ENCODE measurements at regions not wholly inside any gene's neighbourhood (a gene's known extent, or its start where the extent isn't known, plus 50 kb on each side); places are given as distances from the start of the nearest gene placed in this dataset.

DNA sequence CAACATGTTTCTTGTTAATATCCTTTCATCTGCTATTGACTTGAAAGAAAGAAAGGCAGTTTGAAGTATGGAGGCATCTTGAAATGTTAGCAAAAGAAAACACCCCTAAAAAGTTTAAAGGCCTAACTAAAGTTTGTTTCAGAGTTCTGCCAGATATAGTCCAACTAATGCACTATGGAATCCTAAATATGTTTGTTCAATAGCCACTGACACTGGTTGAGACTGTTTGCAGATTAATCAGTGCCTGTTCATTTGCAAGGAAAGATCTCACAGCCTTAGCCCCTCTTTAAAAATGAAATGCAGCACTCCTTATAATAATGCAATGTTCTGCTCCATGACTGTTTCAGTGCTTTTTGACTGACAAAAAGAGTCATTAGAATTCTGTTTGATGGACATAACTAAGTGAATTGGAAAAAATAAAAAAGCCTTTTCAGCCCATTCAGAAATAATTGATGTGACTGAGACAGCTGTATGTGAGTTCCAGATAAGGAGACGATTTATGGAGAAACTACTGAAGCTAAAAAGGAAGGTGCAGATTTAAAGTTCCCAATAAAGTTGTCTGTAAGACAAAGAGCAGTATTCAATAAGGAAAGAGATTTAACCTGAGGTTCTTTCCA is 192.0 kb downstream of the PCDH7 start:
- no peak overlapping the region for H3K4me3 ChIP-seq (ENCODE audit: low read depth, low read length)
- TF ChIP-seq, protein P1, sequence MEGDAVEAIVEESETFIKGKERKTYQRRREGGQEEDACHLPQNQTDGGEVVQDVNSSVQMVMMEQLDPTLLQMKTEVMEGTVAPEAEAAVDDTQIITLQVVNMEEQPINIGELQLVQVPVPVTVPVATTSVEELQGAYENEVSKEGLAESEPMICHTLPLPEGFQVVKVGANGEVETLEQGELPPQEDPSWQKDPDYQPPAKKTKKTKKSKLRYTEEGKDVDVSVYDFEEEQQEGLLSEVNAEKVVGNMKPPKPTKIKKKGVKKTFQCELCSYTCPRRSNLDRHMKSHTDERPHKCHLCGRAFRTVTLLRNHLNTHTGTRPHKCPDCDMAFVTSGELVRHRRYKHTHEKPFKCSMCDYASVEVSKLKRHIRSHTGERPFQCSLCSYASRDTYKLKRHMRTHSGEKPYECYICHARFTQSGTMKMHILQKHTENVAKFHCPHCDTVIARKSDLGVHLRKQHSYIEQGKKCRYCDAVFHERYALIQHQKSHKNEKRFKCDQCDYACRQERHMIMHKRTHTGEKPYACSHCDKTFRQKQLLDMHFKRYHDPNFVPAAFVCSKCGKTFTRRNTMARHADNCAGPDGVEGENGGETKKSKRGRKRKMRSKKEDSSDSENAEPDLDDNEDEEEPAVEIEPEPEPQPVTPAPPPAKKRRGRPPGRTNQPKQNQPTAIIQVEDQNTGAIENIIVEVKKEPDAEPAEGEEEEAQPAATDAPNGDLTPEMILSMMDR (IDR thresholded peaks at IDR 0.05; ENCODE audit: borderline replicate concordance, insufficient read depth, low read depth, low read length) = no peak

DNA sequence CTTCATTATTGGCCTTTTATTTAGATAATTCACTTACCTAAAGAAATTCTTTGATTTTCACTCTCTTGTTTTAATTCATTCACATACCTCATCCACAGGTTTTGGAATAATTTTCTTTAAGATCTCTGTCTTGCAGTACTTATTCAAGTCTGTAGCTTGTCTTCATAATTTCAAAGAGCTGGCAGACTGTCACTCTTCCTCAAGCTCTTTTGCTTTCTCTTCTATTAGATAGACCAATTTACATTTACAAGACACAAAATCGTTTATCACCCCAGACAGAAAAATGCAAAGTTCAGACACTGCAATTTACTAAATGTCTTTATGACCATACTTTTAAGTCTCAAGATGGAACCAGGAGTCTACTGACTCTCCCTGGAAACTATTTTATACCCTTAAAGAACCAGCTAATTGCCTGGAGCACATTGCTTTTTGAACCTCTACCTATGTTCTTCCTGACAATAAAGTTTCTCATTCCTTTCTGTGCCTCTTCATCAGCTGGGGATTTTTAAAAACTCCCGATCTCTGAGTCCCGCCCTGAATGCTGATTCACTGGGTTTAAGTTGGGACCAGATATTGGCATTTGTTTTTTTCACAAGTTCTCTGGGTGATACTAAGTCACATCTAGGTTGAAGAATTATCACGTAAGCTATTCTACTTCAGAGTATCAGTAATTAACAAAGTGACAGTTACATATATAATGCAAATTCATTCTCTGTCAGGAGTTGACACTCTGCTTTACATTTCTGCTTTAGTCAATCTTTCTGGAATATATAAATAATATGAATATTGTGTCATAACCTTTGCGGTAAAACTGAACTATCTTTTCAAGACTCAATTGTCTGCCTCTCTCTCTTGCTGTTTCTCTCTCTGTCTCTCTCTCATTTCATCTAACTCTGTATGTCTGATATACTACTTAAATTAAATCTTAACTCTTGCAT is 196.4 kb downstream of the PCDH7 start:
- TF ChIP-seq, protein P1 (IDR thresholded peaks at IDR 0.05; ENCODE audit: borderline replicate concordance, insufficient read depth, low read depth, low read length) = no peak
- no peak overlapping the region for H3K4me3 ChIP-seq (ENCODE audit: low read depth, low read length)

DNA sequence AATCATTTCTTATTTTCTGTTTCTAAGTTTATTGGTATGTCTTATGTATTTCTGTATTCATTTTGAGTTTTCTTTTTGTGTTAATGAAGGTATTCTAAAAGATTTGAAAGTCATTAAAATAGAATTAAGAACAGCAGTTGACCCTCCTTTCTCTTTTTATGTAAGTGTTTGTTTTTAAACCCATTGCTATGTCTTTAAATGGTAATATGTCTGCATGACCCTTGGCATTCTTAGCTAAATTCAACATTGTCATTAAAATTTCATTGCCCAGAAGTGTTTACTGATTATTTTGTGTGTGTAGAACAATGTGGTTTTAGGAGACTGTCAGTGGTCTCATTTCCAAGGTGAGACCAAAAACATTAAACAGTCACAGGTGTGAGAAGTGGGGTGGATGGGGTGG is 197.8 kb downstream of the PCDH7 start:
- no peak overlapping the region for H3K4me3 ChIP-seq (ENCODE audit: low read depth, low read length)
- TF ChIP-seq, protein P1 (IDR thresholded peaks at IDR 0.05; ENCODE audit: borderline replicate concordance, insufficient read depth, low read depth, low read length) = no peak

DNA sequence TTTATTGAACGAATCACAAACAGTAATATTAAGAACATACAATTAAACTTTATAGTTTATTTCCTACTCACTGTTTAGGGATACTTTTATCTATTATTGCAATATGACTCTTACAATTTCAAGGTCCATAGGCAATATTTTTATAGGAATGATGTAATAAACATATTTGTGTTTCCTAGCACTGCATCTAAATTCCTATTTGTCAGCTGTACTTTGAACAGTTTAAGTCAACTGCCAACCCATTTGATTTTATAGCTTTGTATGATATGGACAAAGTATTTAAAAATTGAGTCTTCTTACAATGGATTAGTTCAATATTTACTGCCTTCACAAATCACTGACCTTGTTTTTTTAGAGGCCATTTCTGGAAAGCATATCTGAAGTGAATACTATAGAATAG is 199.3 kb downstream of the PCDH7 start:
- TF ChIP-seq, protein P1 (IDR thresholded peaks at IDR 0.05; ENCODE audit: borderline replicate concordance, insufficient read depth, low read depth, low read length) = no peak
- no peak overlapping the region for H3K4me3 ChIP-seq (ENCODE audit: low read depth, low read length)

DNA sequence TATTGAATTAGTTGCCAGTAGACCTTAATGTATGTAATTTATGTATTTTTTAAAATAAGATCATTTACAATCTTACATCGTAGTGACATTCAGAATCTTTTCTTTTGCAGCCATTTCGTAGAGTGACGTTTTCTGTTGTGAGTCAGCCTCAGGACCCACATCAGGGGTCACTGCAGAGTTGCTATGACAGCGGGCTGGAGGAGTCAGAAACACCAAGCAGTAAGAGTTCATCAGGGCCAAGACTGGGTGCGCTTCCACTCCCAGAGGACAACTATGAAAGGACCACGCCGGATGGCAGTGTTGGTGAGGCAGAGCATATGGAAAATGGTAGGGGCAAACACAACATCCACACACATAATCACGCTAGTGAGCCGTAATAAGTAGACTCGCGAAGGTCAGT is 199.9 kb downstream of the PCDH7 start:
- TF ChIP-seq, protein P1 (IDR thresholded peaks at IDR 0.05; ENCODE audit: borderline replicate concordance, insufficient read depth, low read depth, low read length) = no peak
- H3K4me3 ChIP-seq (ENCODE audit: low read depth, low read length) = no peak overlapping the region

DNA sequence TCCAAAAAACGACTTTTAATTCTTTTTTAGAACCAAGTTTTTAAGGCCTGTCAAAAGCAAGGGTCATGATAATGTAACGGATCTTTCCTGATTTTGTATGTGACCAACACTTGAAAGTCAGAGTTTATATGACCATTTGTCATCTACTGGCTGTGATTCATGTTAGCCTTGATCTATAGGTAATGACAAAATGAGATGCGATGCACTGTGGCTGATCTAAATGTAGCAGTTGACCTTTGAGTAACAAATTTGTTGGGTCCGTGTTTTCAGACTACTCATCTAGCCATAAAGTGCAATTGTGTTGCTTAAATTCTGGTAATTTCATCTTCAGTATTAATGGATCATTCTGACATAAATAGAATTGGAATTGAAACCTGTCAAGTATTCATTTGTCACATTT is 202.5 kb downstream of the PCDH7 start:
- no peak overlapping the region for H3K4me3 ChIP-seq (ENCODE audit: low read depth, low read length)
- TF ChIP-seq, protein P1 (IDR thresholded peaks at IDR 0.05; ENCODE audit: borderline replicate concordance, insufficient read depth, low read depth, low read length) = no peak

DNA sequence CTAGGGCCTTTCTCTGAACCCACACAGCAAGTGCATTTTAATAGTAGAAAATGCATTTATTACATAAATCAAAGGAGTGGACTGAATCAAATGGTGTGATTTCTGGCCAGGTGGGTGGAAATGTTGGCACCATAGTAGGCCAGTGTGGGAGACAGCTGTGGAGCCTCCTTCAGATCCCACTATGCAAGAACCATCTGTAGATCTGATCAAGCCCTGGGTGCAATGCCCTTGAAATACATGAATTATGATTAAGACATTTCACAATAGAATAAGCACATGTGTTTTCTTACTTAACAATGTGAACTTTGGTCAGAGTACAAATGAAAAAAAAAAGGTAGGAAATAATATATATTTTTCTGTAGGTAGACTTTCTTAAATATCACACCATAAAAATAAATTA is 204.3 kb downstream of the PCDH7 start:
- H3K4me3 ChIP-seq (ENCODE audit: low read depth, low read length) = no peak overlapping the region
- TF ChIP-seq, protein P1 (IDR thresholded peaks at IDR 0.05; ENCODE audit: borderline replicate concordance, insufficient read depth, low read depth, low read length) = no peak

Measured in GM12875 (cell line).